ENCODE measurements at regions not wholly inside any gene's neighbourhood (a gene's known extent, or its start where the extent isn't known, plus 50 kb on each side); places are given as distances from the start of the nearest gene placed in this dataset.

DNA sequence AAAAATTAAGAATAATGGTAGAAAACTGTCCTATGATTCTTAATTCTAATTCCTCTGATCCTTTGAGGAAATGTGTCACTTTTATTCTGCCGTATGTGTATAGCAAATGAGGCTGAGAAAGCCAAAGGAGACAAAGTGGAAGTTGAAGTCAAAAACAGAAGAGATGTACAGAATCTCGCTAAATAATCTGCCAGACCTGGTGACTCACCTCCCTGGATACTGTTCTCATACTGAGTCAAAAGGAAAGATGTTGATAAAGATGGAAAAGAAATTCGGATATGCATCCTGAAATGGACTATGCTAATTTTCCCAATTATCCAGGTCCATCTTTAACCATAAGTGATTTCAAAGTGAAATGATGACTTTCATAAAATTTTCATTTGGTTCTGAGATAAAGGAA, 92.5 kb downstream of the DUSP6 start:
- WGBS, 2 donors: 84% methylated on average over 3 of the region's 3 CpGs
- Histone ChIP-seq H3K4me3 (ENCODE audit: low read depth in 1 of 2, low read length in 2 of 2) (no peak overlapping the region), H3K27me3 (ENCODE audit: control insufficient read depth in 1 of 2, insufficient read depth in 2 of 2, low read length in 2 of 2) (no peaks in the 10 kb centered on the region), H3K27ac (ENCODE audit: low read depth in 2 of 2, low read length in 1 of 2) (no peak overlapping the region), H3K36me3 (ENCODE audit: control insufficient read depth in 2 of 2, insufficient read depth in 2 of 2, low read length in 1 of 2) (no peaks in the 10 kb centered on the region), H3K9me3 (ENCODE audit: control insufficient read depth in 2 of 2, insufficient read depth in 1 of 2, low read depth in 1 of 2, low read length in 1 of 2) (no peaks in the 10 kb centered on the region), H3K4me1 (ENCODE audit: control insufficient read depth in 2 of 2, insufficient read depth in 2 of 2, low read length in 1 of 2) (no peaks in the 10 kb centered on the region)

DNA sequence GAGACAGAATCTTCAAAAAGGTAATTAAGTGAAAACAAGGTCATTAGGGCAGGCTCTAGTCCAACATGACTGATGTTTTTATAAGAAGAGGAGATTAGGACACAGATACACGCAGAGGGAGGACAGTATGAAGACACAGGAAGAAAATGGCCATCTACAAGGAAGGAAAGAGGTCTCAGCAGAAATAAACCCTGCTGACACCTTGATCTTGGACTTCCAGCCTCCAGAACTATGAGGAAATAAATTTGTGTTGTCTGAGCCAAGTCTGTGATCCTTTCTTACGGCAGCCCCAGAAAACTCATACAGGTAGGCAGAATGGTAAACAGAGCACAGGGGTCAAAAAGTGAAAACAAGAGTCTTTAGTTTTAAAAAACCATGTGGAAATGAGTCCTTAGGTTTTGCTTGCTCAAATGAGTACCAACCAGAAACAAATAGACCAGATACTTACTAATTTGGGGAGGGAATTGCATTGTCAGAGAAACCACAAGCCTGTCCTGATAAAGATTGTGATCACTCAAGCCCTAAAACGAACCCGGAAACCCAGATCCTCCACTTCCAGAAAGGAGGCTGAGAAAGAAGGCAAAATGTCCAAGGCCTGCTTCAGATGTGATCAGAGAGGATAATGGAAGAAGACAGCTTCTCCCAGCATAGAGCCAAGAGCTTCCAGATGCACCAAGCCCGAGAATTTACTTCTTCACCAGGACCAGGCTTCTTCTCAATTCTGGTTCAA, 93.9 kb downstream of the DUSP6 start:
- WGBS, 2 donors: 91 to 93% methylated on average over 5 of the region's 5 CpGs
- Histone ChIP-seq H3K36me3 (ENCODE audit: control insufficient read depth in 2 of 2, insufficient read depth in 2 of 2, low read length in 1 of 2) (no peaks in the 10 kb centered on the region), H3K4me1 (ENCODE audit: control insufficient read depth in 2 of 2, insufficient read depth in 2 of 2, low read length in 1 of 2) (no peaks in the 10 kb centered on the region)

DNA sequence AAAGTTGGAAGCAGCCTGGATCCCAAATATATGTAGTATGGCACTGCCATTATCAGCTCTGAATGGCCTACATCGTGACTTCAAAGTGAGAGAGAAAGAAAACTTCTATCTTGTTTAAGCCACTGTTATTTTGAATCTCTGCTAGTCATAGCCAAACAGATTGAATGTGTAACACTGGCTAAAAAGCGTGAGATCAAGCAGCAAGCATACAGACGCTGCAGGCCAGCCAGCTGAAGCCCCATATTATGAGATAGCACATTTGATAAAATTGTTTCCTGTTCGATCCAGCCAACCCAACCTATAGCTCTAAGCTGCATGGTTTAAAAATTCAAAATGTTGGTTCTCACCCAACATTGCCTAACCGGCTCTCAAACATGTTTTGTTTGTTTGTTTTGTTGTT, 95.0 kb downstream of the DUSP6 start:
- Histone ChIP-seq H3K27me3 (ENCODE audit: control insufficient read depth in 1 of 2, insufficient read depth in 2 of 2, low read length in 2 of 2) (no peaks in the 10 kb centered on the region), H3K4me1 (ENCODE audit: control insufficient read depth in 2 of 2, insufficient read depth in 2 of 2, low read length in 1 of 2) (no peaks in the 10 kb centered on the region), H3K27ac (ENCODE audit: low read depth in 2 of 2, low read length in 1 of 2) (no peak overlapping the region), H3K36me3 (ENCODE audit: control insufficient read depth in 2 of 2, insufficient read depth in 2 of 2, low read length in 1 of 2) (no peaks in the 10 kb centered on the region), H3K4me3 (ENCODE audit: low read depth in 1 of 2, low read length in 2 of 2) (no peak overlapping the region), H3K9me3 (ENCODE audit: control insufficient read depth in 2 of 2, insufficient read depth in 1 of 2, low read depth in 1 of 2, low read length in 1 of 2) (no peaks in the 10 kb centered on the region)
- 79 to 83% methylated on average over 5 of the region's 5 CpGs for WGBS, 2 donors

More for the DNA sequence above, 93.9 kb downstream of the DUSP6 start:
- H3K27ac ChIP-seq (ENCODE audit: low read depth in 2 of 2, low read length in 1 of 2): no peak overlapping the region
- no peaks in the 10 kb centered on the region for H3K9me3 ChIP-seq (ENCODE audit: control insufficient read depth in 2 of 2, insufficient read depth in 1 of 2, low read depth in 1 of 2, low read length in 1 of 2)
- no peaks in the 10 kb centered on the region for H3K27me3 ChIP-seq (ENCODE audit: control insufficient read depth in 1 of 2, insufficient read depth in 2 of 2, low read length in 2 of 2)
- H3K4me3 ChIP-seq (ENCODE audit: low read depth in 1 of 2, low read length in 2 of 2): no peak overlapping the region

DNA sequence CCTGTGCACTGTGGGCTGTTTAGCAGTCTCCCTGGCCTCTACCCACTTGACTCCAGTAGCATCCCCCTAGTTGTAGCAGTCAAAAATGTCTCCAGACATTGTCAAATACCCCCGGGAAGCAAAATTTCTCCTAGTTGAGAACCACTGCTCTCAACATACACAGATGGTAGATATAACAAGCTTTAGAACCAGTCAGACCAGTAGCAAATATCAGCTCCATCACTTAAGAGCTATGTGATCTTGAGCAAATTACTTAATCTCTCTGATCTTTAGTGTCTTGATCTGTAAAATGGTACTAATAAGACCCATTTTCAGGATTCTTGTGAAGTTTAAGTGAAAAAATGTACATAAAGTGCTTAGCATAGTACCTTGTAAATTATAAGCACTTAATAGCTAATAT, 96.2 kb downstream of the DUSP6 start:
- H3K36me3 ChIP-seq (ENCODE audit: control insufficient read depth in 2 of 2, insufficient read depth in 2 of 2, low read length in 1 of 2): no peaks in the 10 kb centered on the region
- no peaks in the 10 kb centered on the region for H3K9me3 ChIP-seq (ENCODE audit: control insufficient read depth in 2 of 2, insufficient read depth in 1 of 2, low read depth in 1 of 2, low read length in 1 of 2)
- no peaks in the 10 kb centered on the region for H3K27me3 ChIP-seq (ENCODE audit: control insufficient read depth in 1 of 2, insufficient read depth in 2 of 2, low read length in 2 of 2)
- peak overlapping the region in 1 of 2 donors; percentile 22 for H3K27ac ChIP-seq (ENCODE audit: low read depth in 2 of 2, low read length in 1 of 2)
- H3K4me1 ChIP-seq (ENCODE audit: control insufficient read depth in 2 of 2, insufficient read depth in 2 of 2, low read length in 1 of 2): no peaks in the 10 kb centered on the region
- WGBS, 2 donors: 95 to 97% methylated on average over 1 of the region's 1 CpG
- H3K4me3 ChIP-seq (ENCODE audit: low read depth in 1 of 2, low read length in 2 of 2): no peak overlapping the region

DNA sequence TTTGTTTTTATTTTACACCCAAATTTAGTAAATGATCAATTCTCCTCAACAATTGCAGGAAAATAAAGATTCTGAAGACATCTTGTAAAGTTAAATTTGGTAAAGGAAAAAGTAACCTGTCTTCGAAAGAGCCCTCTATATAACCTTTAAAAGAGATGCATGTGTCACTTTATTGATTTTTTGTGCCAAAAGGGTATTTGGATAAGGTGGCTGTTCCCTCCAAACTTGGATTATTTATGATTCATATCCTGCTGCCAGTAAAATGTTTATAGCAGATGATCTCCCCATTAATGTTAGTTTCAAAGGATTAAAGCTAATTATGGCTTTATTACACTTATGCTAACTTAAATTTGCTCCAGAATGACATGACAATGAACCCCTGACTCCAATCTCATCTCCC, 98.8 kb downstream of the DUSP6 start:
- H3K9me3 ChIP-seq (ENCODE audit: control insufficient read depth in 2 of 2, insufficient read depth in 1 of 2, low read depth in 1 of 2, low read length in 1 of 2): no peaks in the 10 kb centered on the region
- H3K36me3 ChIP-seq (ENCODE audit: control insufficient read depth in 2 of 2, insufficient read depth in 2 of 2, low read length in 1 of 2): no peaks in the 10 kb centered on the region
- no peak overlapping the region for H3K4me3 ChIP-seq (ENCODE audit: low read depth in 1 of 2, low read length in 2 of 2)
- H3K27me3 ChIP-seq (ENCODE audit: control insufficient read depth in 1 of 2, insufficient read depth in 2 of 2, low read length in 2 of 2): no peaks in the 10 kb centered on the region
- H3K4me1 ChIP-seq (ENCODE audit: control insufficient read depth in 2 of 2, insufficient read depth in 2 of 2, low read length in 1 of 2): no peaks in the 10 kb centered on the region
- H3K27ac ChIP-seq (ENCODE audit: low read depth in 2 of 2, low read length in 1 of 2): no peak overlapping the region
- 67 to 79% methylated on average over 1 of the region's 1 CpG for WGBS, 2 donors

DNA sequence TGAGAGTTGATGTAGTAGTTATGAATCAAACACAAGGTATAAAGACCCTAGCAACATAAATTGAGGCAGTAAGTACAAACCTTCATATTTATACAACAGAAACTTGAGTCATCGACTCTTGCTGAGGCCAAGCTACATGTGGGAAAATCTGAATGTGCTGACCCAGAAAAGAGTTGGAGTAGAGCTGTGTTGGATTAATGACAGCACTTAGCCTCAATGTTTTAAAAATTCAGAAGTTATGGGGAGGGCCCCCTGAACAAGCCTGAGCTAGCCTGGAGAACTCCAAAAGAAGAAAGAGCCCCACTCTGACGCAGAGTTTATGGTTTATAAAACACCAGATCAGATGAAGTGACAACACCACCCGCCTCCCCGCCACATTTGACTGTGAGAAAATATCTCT, 100.0 kb downstream of the DUSP6 start:
- H3K27ac ChIP-seq (ENCODE audit: low read depth in 2 of 2, low read length in 1 of 2): no peak overlapping the region
- H3K9me3 ChIP-seq (ENCODE audit: control insufficient read depth in 2 of 2, insufficient read depth in 1 of 2, low read depth in 1 of 2, low read length in 1 of 2): no peaks in the 10 kb centered on the region
- no peaks in the 10 kb centered on the region for H3K27me3 ChIP-seq (ENCODE audit: control insufficient read depth in 1 of 2, insufficient read depth in 2 of 2, low read length in 2 of 2)
- 62 to 71% methylated on average over 4 of the region's 4 CpGs for WGBS, 2 donors
- H3K36me3 ChIP-seq (ENCODE audit: control insufficient read depth in 2 of 2, insufficient read depth in 2 of 2, low read length in 1 of 2): no peaks in the 10 kb centered on the region
- no peaks in the 10 kb centered on the region for H3K4me1 ChIP-seq (ENCODE audit: control insufficient read depth in 2 of 2, insufficient read depth in 2 of 2, low read length in 1 of 2)
- no peak overlapping the region for H3K4me3 ChIP-seq (ENCODE audit: low read depth in 1 of 2, low read length in 2 of 2)

DNA sequence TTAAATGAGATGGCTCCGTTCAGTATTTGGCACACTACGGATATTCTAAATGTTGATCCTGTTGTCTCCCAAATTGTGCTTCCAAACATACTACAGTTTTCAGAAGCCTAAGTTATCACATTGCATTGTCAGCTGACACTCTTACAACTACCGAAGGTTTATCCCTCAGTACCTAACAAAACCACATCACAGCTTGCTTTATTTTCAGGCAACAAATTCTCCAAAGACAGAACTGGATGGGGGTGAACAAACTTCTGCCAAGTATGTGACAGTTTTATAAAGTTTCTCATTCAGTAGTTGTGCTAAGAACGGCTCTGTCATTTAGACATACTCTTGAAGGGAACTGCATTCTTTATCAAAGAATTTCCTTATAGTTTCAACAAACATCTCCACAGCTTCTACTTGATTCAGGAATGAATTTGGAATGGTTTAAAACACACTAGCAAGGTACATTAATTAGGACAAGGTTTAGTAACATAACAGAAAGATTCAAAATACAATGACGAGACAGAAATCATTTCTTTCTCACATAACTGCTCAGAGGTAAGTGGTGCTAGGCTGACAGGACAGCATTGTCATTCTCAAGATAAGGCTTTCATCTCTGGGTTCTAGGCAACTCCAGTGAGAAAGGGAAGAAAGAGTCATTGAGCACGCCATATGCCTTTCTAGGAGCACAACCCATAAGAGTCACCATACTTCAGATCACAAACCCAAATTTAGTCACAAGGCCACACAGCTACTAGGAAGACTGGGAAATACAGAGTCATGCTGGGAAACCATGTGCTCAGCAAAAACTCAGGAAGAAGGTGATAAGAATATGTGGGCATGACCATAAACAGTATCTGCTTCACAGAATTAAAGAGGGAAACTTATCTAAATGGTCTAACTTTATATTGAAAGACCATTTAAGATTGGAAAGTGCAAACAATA, 100.7 kb downstream of the DUSP6 start:
- Histone ChIP-seq H3K27me3 (ENCODE audit: control insufficient read depth in 1 of 2, insufficient read depth in 2 of 2, low read length in 2 of 2) (no peaks in the 10 kb centered on the region), H3K9me3 (ENCODE audit: control insufficient read depth in 2 of 2, insufficient read depth in 1 of 2, low read depth in 1 of 2, low read length in 1 of 2) (no peaks in the 10 kb centered on the region), H3K36me3 (ENCODE audit: control insufficient read depth in 2 of 2, insufficient read depth in 2 of 2, low read length in 1 of 2) (no peaks in the 10 kb centered on the region), H3K4me3 (ENCODE audit: low read depth in 1 of 2, low read length in 2 of 2) (no peak overlapping the region), H3K27ac (ENCODE audit: low read depth in 2 of 2, low read length in 1 of 2) (peak overlapping the region in 1 of 2 donors; percentile 62), H3K4me1 (ENCODE audit: control insufficient read depth in 2 of 2, insufficient read depth in 2 of 2, low read length in 1 of 2) (no peaks in the 10 kb centered on the region)
- WGBS, 2 donors: 55 to 57% methylated on average over 6 of the region's 6 CpGs

DNA sequence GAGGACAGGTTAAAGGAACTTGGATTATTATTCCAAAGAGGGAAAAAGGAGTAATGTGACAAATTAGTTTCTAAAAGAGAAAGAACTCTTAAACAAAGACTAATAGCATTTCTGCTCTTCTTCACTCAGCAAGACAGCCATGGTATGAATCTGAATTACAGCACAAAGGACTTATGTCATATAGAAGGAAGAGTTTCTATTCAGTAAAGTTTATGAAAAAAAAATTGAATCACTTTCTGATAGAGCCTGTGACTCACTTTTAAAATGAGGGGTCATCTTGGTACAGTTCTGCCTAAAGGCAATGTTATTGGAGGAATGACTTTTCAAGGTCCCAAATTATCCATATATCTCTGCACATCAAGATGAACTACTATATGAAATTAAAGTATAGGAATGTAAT, 101.7 kb downstream of the DUSP6 start:
- Histone ChIP-seq H3K27me3 (ENCODE audit: control insufficient read depth in 1 of 2, insufficient read depth in 2 of 2, low read length in 2 of 2) (no peaks in the 10 kb centered on the region), H3K4me1 (ENCODE audit: control insufficient read depth in 2 of 2, insufficient read depth in 2 of 2, low read length in 1 of 2) (no peaks in the 10 kb centered on the region), H3K27ac (ENCODE audit: low read depth in 2 of 2, low read length in 1 of 2) (no peak overlapping the region), H3K4me3 (ENCODE audit: low read depth in 1 of 2, low read length in 2 of 2) (no peak overlapping the region), H3K36me3 (ENCODE audit: control insufficient read depth in 2 of 2, insufficient read depth in 2 of 2, low read length in 1 of 2) (no peaks in the 10 kb centered on the region), H3K9me3 (ENCODE audit: control insufficient read depth in 2 of 2, insufficient read depth in 1 of 2, low read depth in 1 of 2, low read length in 1 of 2) (no peaks in the 10 kb centered on the region)

DNA sequence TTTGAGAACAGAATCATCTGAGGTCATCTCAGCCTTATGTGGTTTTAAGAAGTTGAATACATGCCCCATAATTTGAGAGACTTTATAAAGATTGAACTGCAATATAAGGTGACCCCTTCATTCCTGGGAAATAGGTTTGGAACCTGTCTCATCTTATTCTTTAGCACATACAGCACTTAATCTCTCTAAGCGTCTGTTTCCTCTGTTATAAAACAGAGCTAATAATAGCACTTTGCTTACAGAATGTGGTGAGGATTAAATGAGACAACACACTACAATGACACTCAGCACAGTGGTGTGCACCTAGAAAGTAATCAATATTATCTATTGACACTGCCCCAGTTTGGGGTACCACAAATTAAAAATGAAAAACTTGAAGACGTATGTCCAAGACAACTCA, 102.1 kb downstream of the DUSP6 start:
- Histone ChIP-seq H3K36me3 (ENCODE audit: control insufficient read depth in 2 of 2, insufficient read depth in 2 of 2, low read length in 1 of 2) (no peaks in the 10 kb centered on the region), H3K27ac (ENCODE audit: low read depth in 2 of 2, low read length in 1 of 2) (no peak overlapping the region), H3K4me1 (ENCODE audit: control insufficient read depth in 2 of 2, insufficient read depth in 2 of 2, low read length in 1 of 2) (no peaks in the 10 kb centered on the region), H3K4me3 (ENCODE audit: low read depth in 1 of 2, low read length in 2 of 2) (no peak overlapping the region), H3K9me3 (ENCODE audit: control insufficient read depth in 2 of 2, insufficient read depth in 1 of 2, low read depth in 1 of 2, low read length in 1 of 2) (no peaks in the 10 kb centered on the region), H3K27me3 (ENCODE audit: control insufficient read depth in 1 of 2, insufficient read depth in 2 of 2, low read length in 2 of 2) (no peaks in the 10 kb centered on the region)
- 58 to 66% methylated on average over 2 of the region's 2 CpGs for WGBS, 2 donors
